ENCODE measurements at regions not wholly inside any gene's neighbourhood (a gene's known extent, or its start where the extent isn't known, plus 50 kb on each side); places are given as distances from the start of the nearest gene placed in this dataset.
A peak's percentile ranks its signal among the peaks of the same experiment; 100 is the strongest.
"Not testable (repeated sequence)": the region's sequence is repeated elsewhere in the genome, so short reads cannot be mapped to it uniquely, and the experiment has no call there.

GRCh38 chr3:72065236-72065635, 280.3 kb upstream of the PROK2 start:
- no peak for DNase-seq (ENCODE audit: low read depth)
- no peak overlapping the region for H3K4me3 ChIP-seq (ENCODE audit: low read depth, low read length)

GRCh38 chr3:72064727-72065126, 279.8 kb upstream of the PROK2 start:
- not testable (repeated sequence) for H3K4me3 ChIP-seq (ENCODE audit: low read depth, low read length); DNase-seq (ENCODE audit: low read depth)

GRCh38 chr3:72062017-72062416, 277.1 kb upstream of the PROK2 start:
- H3K4me3 ChIP-seq (ENCODE audit: low read depth, low read length) = no peak overlapping the region
- DNase-seq (ENCODE audit: low read depth) = no peak

GRCh38 chr3:72060447-72061034, 275.6 kb upstream of the PROK2 start:
- no peak overlapping the region for H3K4me3 ChIP-seq (ENCODE audit: low read depth, low read length)
- DNase-seq (ENCODE audit: low read depth) = no peak

GRCh38 chr3:72058493-72059081, 273.6 kb upstream of the PROK2 start:
- H3K4me3 ChIP-seq (ENCODE audit: low read depth, low read length) = no peak overlapping the region
- DNase-seq (ENCODE audit: low read depth) = no peak

GRCh38 chr3:72055436-72055835, 270.5 kb upstream of the PROK2 start:
- no peak for DNase-seq (ENCODE audit: low read depth)
- no peak overlapping the region for H3K4me3 ChIP-seq (ENCODE audit: low read depth, low read length)

- no peak overlapping the region for H3K4me3 ChIP-seq (ENCODE audit: low read depth, low read length)
- DNase-seq (ENCODE audit: low read depth) = no peak
These were observed 270.0 kb upstream of the PROK2 start for GRCh38 chr3:72054976-72055375.

- no peak for DNase-seq (ENCODE audit: low read depth)
- no peak overlapping the region for H3K4me3 ChIP-seq (ENCODE audit: low read depth, low read length)
These were observed 268.0 kb upstream of the PROK2 start for GRCh38 chr3:72052841-72053409.

- DNase-seq (ENCODE audit: low read depth) = no peak
- H3K4me3 ChIP-seq (ENCODE audit: low read depth, low read length) = no peak overlapping the region
These were observed 265.8 kb upstream of the PROK2 start for GRCh38 chr3:72050771-72051170.

GRCh38 chr3:72050048-72050632, 265.2 kb upstream of the PROK2 start:
- no peak overlapping the region for H3K4me3 ChIP-seq (ENCODE audit: low read depth, low read length)
- DNase-seq (ENCODE audit: low read depth) = no peak

- no peak overlapping the region for H3K4me3 ChIP-seq (ENCODE audit: low read depth, low read length)
- no peak for DNase-seq (ENCODE audit: low read depth)
These were observed 264.4 kb upstream of the PROK2 start for GRCh38 chr3:72049300-72049699.

- no peak overlapping the region for H3K4me3 ChIP-seq (ENCODE audit: low read depth, low read length)
- no peak for DNase-seq (ENCODE audit: low read depth)
These were observed 263.9 kb upstream of the PROK2 start for GRCh38 chr3:72048873-72049272.

- no peak for DNase-seq (ENCODE audit: low read depth)
- no peak overlapping the region for H3K4me3 ChIP-seq (ENCODE audit: low read depth, low read length)
These were observed 262.4 kb upstream of the PROK2 start for GRCh38 chr3:72047221-72047871.

GRCh38 chr3:72044231-72044855, 259.4 kb upstream of the PROK2 start:
- DNase-seq (ENCODE audit: low read depth) = peak; percentile 43
- H3K4me3 ChIP-seq (ENCODE audit: low read depth, low read length) = no peak overlapping the region

GRCh38 chr3:72043204-72044133, 258.5 kb upstream of the PROK2 start:
- H3K4me3 ChIP-seq (ENCODE audit: low read depth, low read length) = no peak overlapping the region
- DNase-seq (ENCODE audit: low read depth) = peak; percentile 12

GRCh38 chr3:72042397-72043203, 257.7 kb upstream of the PROK2 start:
- DNase-seq (ENCODE audit: low read depth) = peak; percentile 75
- no peak overlapping the region for H3K4me3 ChIP-seq (ENCODE audit: low read depth, low read length)

GRCh38 chr3:72041511-72041910, 256.6 kb upstream of the PROK2 start:
- peak; percentile 15 for DNase-seq (ENCODE audit: low read depth)
- no peak overlapping the region for H3K4me3 ChIP-seq (ENCODE audit: low read depth, low read length)

GRCh38 chr3:72041076-72041475, 256.1 kb upstream of the PROK2 start:
- DNase-seq (ENCODE audit: low read depth) = no peak
- H3K4me3 ChIP-seq (ENCODE audit: low read depth, low read length) = no peak overlapping the region
